ENCODE measurements at regions not wholly inside any gene's neighbourhood (a gene's known extent, or its start where the extent isn't known, plus 50 kb on each side); places are given as distances from the start of the nearest gene placed in this dataset.

GRCh38 chr13:47000165-47000564 lies 103.3 kb upstream of the HTR2A start:
- BruUV-seq (replicated peaks) = no TSS peak
- Histone ChIP-seq H3K4me1 (replicated peaks; ENCODE audit: insufficient read depth) (no peaks in the 10 kb centered on the region), H3K27me3 (ENCODE audit: insufficient read depth, low read depth) (no peaks in the 10 kb centered on the region), H3K27ac (no peak overlapping the region), H3K9me2 (ENCODE audit: insufficient read depth) (no peaks in the 10 kb centered on the region), H3K9me3 (ENCODE audit: insufficient read depth, low read depth) (no peaks in the 10 kb centered on the region), H3K36me3 (ENCODE audit: low read depth) (no peaks in the 10 kb centered on the region), H3F3A (ENCODE audit: insufficient read depth, low read depth) (no peaks in the 10 kb centered on the region), H4K20me1 (ENCODE audit: insufficient read depth) (no peaks in the 10 kb centered on the region), H3K4me2 (no peak overlapping the region), H2AFZ (no peak overlapping the region), H3K79me2 (ENCODE audit: low read depth) (no peaks in the 10 kb centered on the region), H3K4me3 (no peak overlapping the region)
- TF ChIP-seq CTCF (conservative IDR thresholded peaks at IDR 0.05) = no peak
- no peak for TF ChIP-seq EZH2 (IDR thresholded peaks at IDR 0.05; ENCODE audit: low read depth)
- POLR2A ChIA-PET (ENCODE audit: unreplicated experiment) = no interaction called here
- CTCF ChIA-PET = no interaction called here
- intact Hi-C loops (cut with micrococcal nuclease; ENCODE audit: unreplicated experiment) = no loop called here
- no peak for DNase-seq

- Histone ChIP-seq H3K27ac (no peak overlapping the region), H3F3A (ENCODE audit: insufficient read depth, low read depth) (no peaks in the 10 kb centered on the region), H2AFZ (no peak overlapping the region), H3K4me2 (no peak overlapping the region), H3K4me3 (no peak overlapping the region), H3K36me3 (ENCODE audit: low read depth) (no peaks in the 10 kb centered on the region), H3K9me2 (ENCODE audit: insufficient read depth) (no peaks in the 10 kb centered on the region), H4K20me1 (ENCODE audit: insufficient read depth) (no peaks in the 10 kb centered on the region), H3K9me3 (ENCODE audit: insufficient read depth, low read depth) (no peaks in the 10 kb centered on the region), H3K4me1 (replicated peaks; ENCODE audit: insufficient read depth) (no peaks in the 10 kb centered on the region), H3K79me2 (ENCODE audit: low read depth) (no peaks in the 10 kb centered on the region), H3K27me3 (ENCODE audit: insufficient read depth, low read depth) (no peaks in the 10 kb centered on the region)
- CTCF ChIA-PET = no interaction called here
- TF ChIP-seq EZH2 (IDR thresholded peaks at IDR 0.05; ENCODE audit: low read depth) (no peak), CTCF (conservative IDR thresholded peaks at IDR 0.05) (no peak)
- no peak for DNase-seq
- no TSS peak for BruUV-seq (replicated peaks)
- POLR2A ChIA-PET (ENCODE audit: unreplicated experiment) = no interaction called here
- intact Hi-C loops (cut with micrococcal nuclease; ENCODE audit: unreplicated experiment) = no loop called here
These were observed 99.6 kb upstream of the HTR2A start for GRCh38 chr13:46996316-46997030.

- intact Hi-C loops (cut with micrococcal nuclease; ENCODE audit: unreplicated experiment) = no loop called here
- DNase-seq = no peak
- Histone ChIP-seq H2AFZ (no peak overlapping the region), H3K36me3 (ENCODE audit: low read depth) (no peaks in the 10 kb centered on the region), H3K4me1 (replicated peaks; ENCODE audit: insufficient read depth) (no peaks in the 10 kb centered on the region), H3K4me3 (no peak overlapping the region), H3K9me2 (ENCODE audit: insufficient read depth) (no peaks in the 10 kb centered on the region), H3K79me2 (ENCODE audit: low read depth) (no peaks in the 10 kb centered on the region), H4K20me1 (ENCODE audit: insufficient read depth) (no peaks in the 10 kb centered on the region), H3K9me3 (ENCODE audit: insufficient read depth, low read depth) (no peaks in the 10 kb centered on the region), H3F3A (ENCODE audit: insufficient read depth, low read depth) (no peaks in the 10 kb centered on the region), H3K4me2 (no peak overlapping the region), H3K27ac (no peak overlapping the region), H3K27me3 (ENCODE audit: insufficient read depth, low read depth) (no peaks in the 10 kb centered on the region)
- BruUV-seq (replicated peaks) = no TSS peak
- CTCF ChIA-PET = no interaction called here
- POLR2A ChIA-PET (ENCODE audit: unreplicated experiment) = no interaction called here
- no peak for TF ChIP-seq EZH2 (IDR thresholded peaks at IDR 0.05; ENCODE audit: low read depth)
- TF ChIP-seq CTCF (conservative IDR thresholded peaks at IDR 0.05) = no peak
These were observed 99.0 kb upstream of the HTR2A start for GRCh38 chr13:46995874-46996273.

All from PC-9 (cell line).